H9 (cell line): ENCODE measurements at regions not wholly inside any gene's neighbourhood (a gene's known extent, or its start where the extent isn't known, plus 50 kb on each side); places are given as distances from the start of the nearest gene placed in this dataset.

ENCODE experiments used
- DNase-seq: peaks from one replicate; pipeline ENCODE4 v3.0.0-alpha.2; 2017
- H2AFZ ChIP-seq: one replicate; pipeline ENCODE4 v1.6.1; 2013; ENCODE audit warnings: mild to moderate bottlenecking, low read length, control low read depth, moderate library complexity
- H2AK5ac ChIP-seq: 2 replicates; pipeline ENCODE4 v1.6.1; 2013; ENCODE audit warnings: low read length, control low read depth, mixed read lengths; ENCODE audit not compliant: insufficient read length
- H2BK120ac ChIP-seq: one replicate; pipeline ENCODE4 v1.6.1; 2013; ENCODE audit warnings: low read depth, mild to moderate bottlenecking, low read length, control low read depth, inconsistent platforms; ENCODE audit not compliant: poor library complexity, severe bottlenecking
- H2BK12ac ChIP-seq: 2 replicates; pipeline ENCODE4 v1.6.1; 2013; ENCODE audit warnings: low read length, control low read depth, mixed read lengths, low read depth; ENCODE audit not compliant: insufficient read length
- H2BK15ac ChIP-seq: 2 replicates; pipeline ENCODE4 v1.6.1; 2013; ENCODE audit warnings: low read depth, low read length, control low read depth
- H2BK20ac ChIP-seq: one replicate; pipeline ENCODE4 v1.6.1; 2013; ENCODE audit warnings: low read depth, mild to moderate bottlenecking, low read length, control low read depth, inconsistent platforms; ENCODE audit not compliant: poor library complexity, severe bottlenecking
- H2BK5ac ChIP-seq: 2 replicates; pipeline ENCODE4 v1.6.1; 2013; ENCODE audit warnings: low read length, control low read depth, mixed read lengths; ENCODE audit not compliant: insufficient read length
- H3K14ac ChIP-seq: 2 replicates; pipeline ENCODE4 v1.6.1; 2013; ENCODE audit warnings: low read length, control low read depth; ENCODE audit not compliant: insufficient read depth
- H3K18ac ChIP-seq: 2 replicates; pipeline ENCODE4 v1.6.1; 2013; ENCODE audit warnings: low read depth, mild to moderate bottlenecking, mixed read lengths, low read length, control low read depth; ENCODE audit not compliant: insufficient read length
- H3K23ac ChIP-seq: 2 replicates; pipeline ENCODE4 v1.6.1; 2013; ENCODE audit warnings: low read length, control low read depth, mixed read lengths, low read depth; ENCODE audit not compliant: insufficient read length
- H3K23me2 ChIP-seq: 2 replicates; pipeline ENCODE4 v1.6.1; 2013; ENCODE audit warnings: low read depth, mild to moderate bottlenecking, mixed read lengths, low read length, control low read depth; ENCODE audit not compliant: insufficient read length, poor library complexity, severe bottlenecking
- H3K27ac ChIP-seq: 2 replicates; pipeline ENCODE4 v1.5.1; 2013; ENCODE audit warnings: low read length, control low read depth, mixed read lengths, low read depth; ENCODE audit not compliant: insufficient read length
- H3K27me3 ChIP-seq: 2 replicates; pipeline ENCODE4 v1.6.1; 2013; ENCODE audit warnings: low read length, control low read depth, inconsistent platforms; ENCODE audit not compliant: insufficient read depth
- H3K4ac ChIP-seq: 2 replicates; pipeline ENCODE4 v1.6.1; 2013; ENCODE audit warnings: low read depth, mild to moderate bottlenecking, control low read depth, inconsistent platforms, low read length, moderate library complexity
- H3K4me1 ChIP-seq: 2 replicates; pipeline ENCODE4 v1.6.1; 2013; ENCODE audit warnings: low read length, control low read depth, inconsistent platforms; ENCODE audit not compliant: insufficient read depth
- H3K4me2 ChIP-seq: 2 replicates; pipeline ENCODE4 v1.6.1; 2013; ENCODE audit warnings: low read length, control low read depth, mixed read lengths; ENCODE audit not compliant: insufficient read length, insufficient read depth
- H3K56ac ChIP-seq: 2 replicates; pipeline ENCODE4 v1.6.1; 2013; ENCODE audit warnings: low read depth, mild to moderate bottlenecking, mixed read lengths, low read length, control low read depth; ENCODE audit not compliant: insufficient read length
- H3K79me1 ChIP-seq: 2 replicates; pipeline ENCODE4 v1.6.1; 2013; ENCODE audit warnings: low read depth, mild to moderate bottlenecking, moderate library complexity, low read length, control low read depth, inconsistent platforms; ENCODE audit not compliant: insufficient read depth, poor library complexity, severe bottlenecking
- H3K79me2 ChIP-seq: 2 replicates; pipeline ENCODE4 v1.6.1; 2013; ENCODE audit warnings: low read length, control low read depth, inconsistent platforms; ENCODE audit not compliant: insufficient read depth
- H3K9ac ChIP-seq: 2 replicates; pipeline ENCODE4 v1.6.1; 2013; ENCODE audit warnings: low read length, control low read depth, mixed read lengths; ENCODE audit not compliant: insufficient read length; ENCODE audit errors: extremely low read depth
- H3K9me3 ChIP-seq: one replicate; pipeline ENCODE4 v1.6.1; 2013; ENCODE audit warnings: low read depth, low read length, inconsistent platforms; ENCODE audit not compliant: control insufficient read depth
- H3T11ph ChIP-seq: one replicate; pipeline ENCODE4 v1.6.1; 2013; ENCODE audit warnings: mild to moderate bottlenecking, low read length, control low read depth, inconsistent platforms
- H4K20me1 ChIP-seq: one replicate; pipeline ENCODE4 v1.6.1; 2013; ENCODE audit not compliant: control insufficient read depth, insufficient read length, insufficient read depth
- H4K5ac ChIP-seq: 2 replicates; pipeline ENCODE4 v1.6.1; 2013; ENCODE audit warnings: low read depth, mild to moderate bottlenecking, mixed read lengths, low read length, control low read depth; ENCODE audit not compliant: insufficient read length
- H4K8ac ChIP-seq: replicated peaks from 2 replicates; pipeline ENCODE4 v1.6.1; 2013; ENCODE audit warnings: low read length, control low read depth, mixed read lengths, low read depth; ENCODE audit not compliant: insufficient read length
- H4K91ac ChIP-seq: 2 replicates; pipeline ENCODE4 v1.6.1; 2013; ENCODE audit warnings: low read depth, mild to moderate bottlenecking, moderate library complexity, mixed read lengths, low read length, control low read depth; ENCODE audit not compliant: insufficient read length
- H3K27ac Mint-ChIP-seq, 3 experiments: 2 replicates in 2 of 3; 3 replicates in 1 of 3; pipeline ENCODE4 v1.8.0; 2020 to 2021; ENCODE audit warnings: mixed read lengths in 3 of 3, mild to moderate bottlenecking in 1 of 3, moderate library complexity in 1 of 3
- H3K27me3 Mint-ChIP-seq: 2 replicates; pipeline ENCODE4 v1.8.0; 2021; ENCODE audit warnings: low read depth, mild to moderate bottlenecking, moderate library complexity, mixed read lengths
- H3K36me3 Mint-ChIP-seq, 3 experiments: 2 replicates in 2 of 3; 3 replicates in 1 of 3; pipeline ENCODE4 v1.8.0; 2020 to 2021; ENCODE audit warnings: low read depth in 3 of 3, mixed read lengths in 3 of 3; ENCODE audit not compliant: insufficient read depth in 1 of 3
- H3K4me1 Mint-ChIP-seq, 2 experiments: 2 replicates each; pipeline ENCODE4 v1.8.0; 2020; ENCODE audit warnings: mixed read lengths in 2 of 2
- H3K4me3 Mint-ChIP-seq, 2 experiments: 2 replicates in 1 of 2; 3 replicates in 1 of 2; pipeline ENCODE4 v1.8.0; 2020 to 2021; ENCODE audit warnings: mild to moderate bottlenecking in 2 of 2, mixed read lengths in 2 of 2, moderate library complexity in 1 of 2
- H3K9me3 Mint-ChIP-seq, 2 experiments: 2 replicates in 1 of 2; 3 replicates in 1 of 2; pipeline ENCODE4 v1.8.0; 2020; ENCODE audit warnings: mild to moderate bottlenecking in 2 of 2, mixed read lengths in 2 of 2, moderate library complexity in 1 of 2
- TF ChIP-seq, protein P1 (sequence below): fragments of 200-600 bp; sonication (generic); conservative IDR thresholded peaks from 3 replicates; pipeline ENCODE4 v1.8.0; 2021; ENCODE audit warnings: antibody characterized with exemption, mild to moderate bottlenecking

DNA sequence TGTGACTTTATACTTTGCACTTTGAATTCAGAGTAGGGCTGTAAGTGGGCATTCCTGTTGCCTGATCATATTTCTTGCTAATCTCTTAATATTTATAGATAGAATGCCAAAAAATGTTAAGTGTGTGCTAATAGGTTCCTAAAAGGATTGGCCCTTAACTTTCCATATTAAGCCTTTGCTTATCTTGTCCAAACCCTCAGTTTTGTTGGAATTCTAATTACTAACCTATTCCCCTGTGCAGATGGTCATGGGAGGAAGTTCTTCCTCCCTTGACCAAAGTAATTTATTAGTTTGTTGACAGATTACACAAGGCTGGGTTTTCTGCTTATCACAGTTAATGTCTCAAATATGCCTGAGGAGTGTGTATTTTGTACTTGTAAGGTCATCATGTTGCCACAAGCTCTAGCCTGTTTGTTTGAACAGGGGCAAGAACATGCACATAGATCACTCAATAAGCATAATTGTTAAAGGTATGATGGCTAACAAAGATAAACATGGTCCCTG, 541.1 kb upstream of the SPRY2 start:
- Histone ChIP-seq H3K18ac (no peak overlapping the region), H4K5ac (no peak overlapping the region), H3K4me1 (peaks cover 3% of the 10 kb centered on the region; the same call in 1 of the 2 replicates), H2BK120ac (no peak overlapping the region), H3K23me2 (no peaks in the 10 kb centered on the region), H3K9me3 (no peaks in the 10 kb centered on the region), H4K91ac (no peak overlapping the region), H2BK12ac (no peak overlapping the region), H3K27ac (no peak overlapping the region), H3T11ph (no peak overlapping the region), H2AK5ac (no peak overlapping the region), H3K23ac (no peak overlapping the region), H3K79me2 (no peaks in the 10 kb centered on the region), H3K4me2 (no peak overlapping the region), H4K8ac (no peak overlapping the region), H2AFZ (no peak overlapping the region), H3K14ac (no peak overlapping the region), H2BK20ac (no peak overlapping the region), H3K27me3 (no peaks in the 10 kb centered on the region; the same call in 1 of the 2 replicates), H3K9ac (no peak overlapping the region), H4K20me1 (no peaks in the 10 kb centered on the region), H3K56ac (no peak overlapping the region), H3K79me1 (no peaks in the 10 kb centered on the region), H3K4ac (no peak overlapping the region), H2BK15ac (no peak overlapping the region), H2BK5ac (no peak overlapping the region)
- no peak overlapping the region for H3K4me3 Mint-ChIP-seq
- TF ChIP-seq, protein P1, sequence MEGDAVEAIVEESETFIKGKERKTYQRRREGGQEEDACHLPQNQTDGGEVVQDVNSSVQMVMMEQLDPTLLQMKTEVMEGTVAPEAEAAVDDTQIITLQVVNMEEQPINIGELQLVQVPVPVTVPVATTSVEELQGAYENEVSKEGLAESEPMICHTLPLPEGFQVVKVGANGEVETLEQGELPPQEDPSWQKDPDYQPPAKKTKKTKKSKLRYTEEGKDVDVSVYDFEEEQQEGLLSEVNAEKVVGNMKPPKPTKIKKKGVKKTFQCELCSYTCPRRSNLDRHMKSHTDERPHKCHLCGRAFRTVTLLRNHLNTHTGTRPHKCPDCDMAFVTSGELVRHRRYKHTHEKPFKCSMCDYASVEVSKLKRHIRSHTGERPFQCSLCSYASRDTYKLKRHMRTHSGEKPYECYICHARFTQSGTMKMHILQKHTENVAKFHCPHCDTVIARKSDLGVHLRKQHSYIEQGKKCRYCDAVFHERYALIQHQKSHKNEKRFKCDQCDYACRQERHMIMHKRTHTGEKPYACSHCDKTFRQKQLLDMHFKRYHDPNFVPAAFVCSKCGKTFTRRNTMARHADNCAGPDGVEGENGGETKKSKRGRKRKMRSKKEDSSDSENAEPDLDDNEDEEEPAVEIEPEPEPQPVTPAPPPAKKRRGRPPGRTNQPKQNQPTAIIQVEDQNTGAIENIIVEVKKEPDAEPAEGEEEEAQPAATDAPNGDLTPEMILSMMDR, result no peak
- no peaks in the 10 kb centered on the region; the same call in 1 of the 2 replicates for H3K27me3 Mint-ChIP-seq
- no peak overlapping the region; a peak in 1 of 7 replicates for H3K27ac Mint-ChIP-seq
- peaks cover 11 to 12% of the 10 kb centered on the region in 2 experiments for H3K4me1 Mint-ChIP-seq
- H3K9me3 Mint-ChIP-seq, result no peaks in the 10 kb centered on the region
- no peak for DNase-seq
- H3K36me3 Mint-ChIP-seq, result no peaks in the 10 kb centered on the region; a peak in 1 of 7 replicates
